GM23338 (cell line): ENCODE measurements at regions not wholly inside any gene's neighbourhood (a gene's known extent, or its start where the extent isn't known, plus 50 kb on each side); places are given as distances from the start of the nearest gene placed in this dataset.

Source experiments
- ATAC-seq: fragments of 200-7000 bp; cut with Tn5 transposase; 3 replicates; pipeline ENCODE4 v1.9.1; 2020
- DNase-seq: peaks from one replicate; pipeline ENCODE4 v3.0.0-alpha.2; 2015; ENCODE audit warnings: low spot score
- H2AFZ ChIP-seq: fragments of 200-600 bp; sonication (generic); 2 replicates; pipeline ENCODE4 v1.8.0; 2016; ENCODE audit warnings: antibody characterized with exemption, mild to moderate bottlenecking, moderate library complexity
- H3F3A ChIP-seq: fragments of 200-600 bp; sonication (generic); replicated peaks from 2 replicates; pipeline ENCODE4 v1.8.0; 2017; ENCODE audit warnings: antibody characterized with exemption, mixed run types, low read depth
- H3K27ac ChIP-seq: fragments of 200-600 bp; sonication (generic); 2 replicates; pipeline ENCODE4 v1.6.1; 2016; ENCODE audit warnings: low read depth
- H3K27me3 ChIP-seq: fragments of 200-600 bp; sonication (generic); 2 replicates; pipeline ENCODE4 v1.8.0; 2016; ENCODE audit warnings: mild to moderate bottlenecking, mixed run types, moderate library complexity; ENCODE audit not compliant: insufficient read depth
- H3K36me3 ChIP-seq: fragments of 200-600 bp; sonication (generic); 2 replicates; pipeline ENCODE4 v1.8.0; 2016; ENCODE audit warnings: mild to moderate bottlenecking; ENCODE audit not compliant: insufficient read depth
- H3K4me1 ChIP-seq: fragments of 200-600 bp; sonication (generic); 2 replicates; pipeline ENCODE4 v1.8.0; 2016; ENCODE audit warnings: mild to moderate bottlenecking, moderate library complexity; ENCODE audit not compliant: insufficient read depth
- H3K4me2 ChIP-seq: fragments of 200-600 bp; sonication (generic); 2 replicates; pipeline ENCODE4 v1.7.1; 2017; ENCODE audit warnings: mixed run types
- H3K4me3 ChIP-seq: fragments of 200-600 bp; sonication (generic); 2 replicates; pipeline ENCODE4 v1.6.1; 2016; ENCODE audit warnings: mixed run types
- H3K79me2 ChIP-seq: fragments of 200-600 bp; sonication (generic); replicated peaks from 2 replicates; pipeline ENCODE4 v1.8.0; 2017; ENCODE audit warnings: mild to moderate bottlenecking; ENCODE audit not compliant: insufficient read depth
- H3K9me2 ChIP-seq: fragments of 200-600 bp; sonication (generic); 2 replicates; pipeline ENCODE4 v1.8.0; 2017; ENCODE audit not compliant: insufficient read depth
- H4K20me1 ChIP-seq: fragments of 200-600 bp; sonication (generic); replicated peaks from 2 replicates; pipeline ENCODE4 v1.8.0; 2017; ENCODE audit warnings: mild to moderate bottlenecking; ENCODE audit not compliant: insufficient read depth
- H3K27ac Mint-ChIP-seq: 2 replicates; pipeline ENCODE4 v1.8.0; 2020; ENCODE audit warnings: inconsistent platforms, mild to moderate bottlenecking, moderate library complexity, mixed read lengths
- H3K27me3 Mint-ChIP-seq: 3 replicates; pipeline ENCODE4 v1.8.0; 2022; ENCODE audit warnings: low read depth, mild to moderate bottlenecking, moderate library complexity, mixed read lengths, inconsistent platforms; ENCODE audit not compliant: insufficient read depth, poor library complexity
- H3K36me3 Mint-ChIP-seq: 3 replicates; pipeline ENCODE4 v1.8.0; 2021; ENCODE audit warnings: low read depth, mild to moderate bottlenecking, inconsistent platforms, moderate library complexity, mixed read lengths
- H3K4me1 Mint-ChIP-seq: 3 replicates; pipeline ENCODE4 v1.8.0; 2020; ENCODE audit warnings: mild to moderate bottlenecking, inconsistent platforms, mixed read lengths
- H3K4me3 Mint-ChIP-seq: 3 replicates; pipeline ENCODE4 v1.8.0; 2021; ENCODE audit warnings: moderate library complexity, mild to moderate bottlenecking, inconsistent platforms, mixed read lengths
- H3K9me3 Mint-ChIP-seq: 3 replicates; pipeline ENCODE4 v1.8.0; 2020; ENCODE audit warnings: moderate library complexity, mild to moderate bottlenecking, inconsistent platforms, mixed read lengths
- CREB1 ChIP-seq: fragments of 250-450 bp; sonication (Bioruptor Pico); IDR thresholded peaks from 2 replicates; pipeline ENCODE4 v1.5.0; 2020; ENCODE audit warnings: low read depth, mild to moderate bottlenecking, moderate library complexity
- EZH2 ChIP-seq: fragments of 200-600 bp; sonication (generic); IDR thresholded peaks from one replicate; pipeline ENCODE4 v1.8.0; 2017; ENCODE audit warnings: antibody characterized with exemption, mild to moderate bottlenecking, low read depth; ENCODE audit not compliant: unreplicated experiment
- EZH2phosphoT487 ChIP-seq: fragments of 200-600 bp; sonication (generic); IDR thresholded peaks from one replicate; pipeline ENCODE4 v1.8.1; 2018; ENCODE audit warnings: antibody characterized with exemption; ENCODE audit not compliant: unreplicated experiment
- JUNB ChIP-seq: IDR thresholded peaks from one replicate; pipeline ENCODE4 v1.6.1; 2016; ENCODE audit warnings: antibody characterized with exemption; ENCODE audit not compliant: unreplicated experiment
- NANOG ChIP-seq: IDR thresholded peaks from 2 replicates; pipeline ENCODE4 v1.6.1; 2016; ENCODE audit warnings: antibody characterized with exemption, borderline replicate concordance
- POLR2AphosphoS5 ChIP-seq: IDR thresholded peaks from 2 replicates; pipeline ENCODE4 v1.6.1; 2016; ENCODE audit warnings: antibody characterized with exemption, low read depth
- STAT1 ChIP-seq: IDR thresholded peaks from one replicate; pipeline ENCODE4 v1.6.1; 2016; ENCODE audit warnings: antibody characterized with exemption; ENCODE audit not compliant: unreplicated experiment
- ZNF114 ChIP-seq: fragments of 250-450 bp; sonication (Bioruptor Pico); IDR thresholded peaks from 2 replicates; pipeline ENCODE4 v1.5.0; 2020; ENCODE audit warnings: mild to moderate bottlenecking, moderate library complexity
- ZNF331 ChIP-seq: fragments of 250-450 bp; sonication (Bioruptor Pico); IDR thresholded peaks from 2 replicates; pipeline ENCODE4 v1.5.0; 2020; ENCODE audit warnings: low read depth, mild to moderate bottlenecking, moderate library complexity
- TF ChIP-seq, protein P1 (sequence below), 2 experiments: fragments of 200-600 bp in 1 of 2; sonication (generic) in 1 of 2; conservative IDR thresholded peaks; 2 replicates each; pipeline versions ENCODE4 v1.5.1 to v1.6.1; 2016 to 2017; ENCODE audit warnings: antibody characterized with exemption in 2 of 2, low read depth in 2 of 2, mild to moderate bottlenecking in 2 of 2, moderate library complexity in 1 of 2
- TF ChIP-seq, protein P2 (sequence below): IDR thresholded peaks from 2 replicates; pipeline ENCODE4 v1.6.1; 2016; ENCODE audit warnings: antibody characterized with exemption
- TF ChIP-seq, protein P3 (sequence below): IDR thresholded peaks from one replicate; pipeline ENCODE4 v1.6.1; 2018; ENCODE audit warnings: antibody characterized with exemption; ENCODE audit not compliant: unreplicated experiment
- TF ChIP-seq, protein P4 (sequence below): fragments of 250-450 bp; sonication (Bioruptor Pico); IDR thresholded peaks from 2 replicates; pipeline ENCODE4 v1.5.0; 2020; ENCODE audit warnings: mild to moderate bottlenecking, moderate library complexity

DNA sequence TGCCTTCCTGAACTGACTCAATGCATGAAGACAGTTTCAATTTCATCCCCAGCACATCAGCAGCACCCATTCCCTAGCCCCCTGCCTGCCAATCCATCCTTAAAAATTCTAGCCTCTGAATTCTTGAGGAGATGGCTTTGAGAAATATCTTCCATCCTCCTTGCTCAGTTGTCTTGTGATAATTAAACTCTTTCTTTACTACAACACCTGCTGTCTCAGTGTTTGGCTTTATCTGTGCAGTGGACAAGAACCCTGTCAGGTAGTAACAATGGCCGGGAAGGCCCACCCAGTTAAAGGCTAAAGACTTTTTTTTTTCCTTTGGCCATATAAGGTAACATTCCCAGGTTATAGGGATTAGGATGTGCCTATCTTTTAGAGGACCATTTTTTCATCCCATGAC, 114.4 kb upstream of the NAP1L1 start:
- no peak overlapping the region for H3K27ac Mint-ChIP-seq
- Histone ChIP-seq H3F3A (no peaks in the 10 kb centered on the region), H3K27me3 (no peaks in the 10 kb centered on the region), H3K4me1 (no peaks in the 10 kb centered on the region), H3K79me2 (no peaks in the 10 kb centered on the region), H3K9me2 (peaks cover 14% of the 10 kb centered on the region; the same call in 1 of the 2 replicates), H4K20me1 (no peaks in the 10 kb centered on the region), H3K4me2 (no peak overlapping the region), H3K36me3 (peaks cover 16% of the 10 kb centered on the region), H3K27ac (no peak overlapping the region), H2AFZ (no peak overlapping the region), H3K4me3 (no peak overlapping the region)
- H3K4me3 Mint-ChIP-seq: no peak overlapping the region
- H3K36me3 Mint-ChIP-seq: peaks cover 11% of the 10 kb centered on the region; the same call in 2 of the 3 replicates
- DNase-seq: no peak
- H3K9me3 Mint-ChIP-seq: peaks cover 35% of the 10 kb centered on the region
- TF ChIP-seq POLR2AphosphoS5 (no peak), NANOG (no peak), EZH2phosphoT487 (no peak), ZNF331 (CRISPR knock-in tag) (no peak), ZNF114 (CRISPR knock-in tag) (no peak), EZH2 (no peak), STAT1 (no peak), CREB1 (CRISPR knock-in tag) (no peak), JUNB (no peak)
- TF ChIP-seq, protein P1, sequence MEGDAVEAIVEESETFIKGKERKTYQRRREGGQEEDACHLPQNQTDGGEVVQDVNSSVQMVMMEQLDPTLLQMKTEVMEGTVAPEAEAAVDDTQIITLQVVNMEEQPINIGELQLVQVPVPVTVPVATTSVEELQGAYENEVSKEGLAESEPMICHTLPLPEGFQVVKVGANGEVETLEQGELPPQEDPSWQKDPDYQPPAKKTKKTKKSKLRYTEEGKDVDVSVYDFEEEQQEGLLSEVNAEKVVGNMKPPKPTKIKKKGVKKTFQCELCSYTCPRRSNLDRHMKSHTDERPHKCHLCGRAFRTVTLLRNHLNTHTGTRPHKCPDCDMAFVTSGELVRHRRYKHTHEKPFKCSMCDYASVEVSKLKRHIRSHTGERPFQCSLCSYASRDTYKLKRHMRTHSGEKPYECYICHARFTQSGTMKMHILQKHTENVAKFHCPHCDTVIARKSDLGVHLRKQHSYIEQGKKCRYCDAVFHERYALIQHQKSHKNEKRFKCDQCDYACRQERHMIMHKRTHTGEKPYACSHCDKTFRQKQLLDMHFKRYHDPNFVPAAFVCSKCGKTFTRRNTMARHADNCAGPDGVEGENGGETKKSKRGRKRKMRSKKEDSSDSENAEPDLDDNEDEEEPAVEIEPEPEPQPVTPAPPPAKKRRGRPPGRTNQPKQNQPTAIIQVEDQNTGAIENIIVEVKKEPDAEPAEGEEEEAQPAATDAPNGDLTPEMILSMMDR (conservative IDR thresholded peaks at IDR 0.05; ENCODE audit: low read depth in 2 of 2): no peak
- TF ChIP-seq, protein P2, sequence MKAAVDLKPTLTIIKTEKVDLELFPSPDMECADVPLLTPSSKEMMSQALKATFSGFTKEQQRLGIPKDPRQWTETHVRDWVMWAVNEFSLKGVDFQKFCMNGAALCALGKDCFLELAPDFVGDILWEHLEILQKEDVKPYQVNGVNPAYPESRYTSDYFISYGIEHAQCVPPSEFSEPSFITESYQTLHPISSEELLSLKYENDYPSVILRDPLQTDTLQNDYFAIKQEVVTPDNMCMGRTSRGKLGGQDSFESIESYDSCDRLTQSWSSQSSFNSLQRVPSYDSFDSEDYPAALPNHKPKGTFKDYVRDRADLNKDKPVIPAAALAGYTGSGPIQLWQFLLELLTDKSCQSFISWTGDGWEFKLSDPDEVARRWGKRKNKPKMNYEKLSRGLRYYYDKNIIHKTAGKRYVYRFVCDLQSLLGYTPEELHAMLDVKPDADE: no peak
- TF ChIP-seq, protein P3, sequence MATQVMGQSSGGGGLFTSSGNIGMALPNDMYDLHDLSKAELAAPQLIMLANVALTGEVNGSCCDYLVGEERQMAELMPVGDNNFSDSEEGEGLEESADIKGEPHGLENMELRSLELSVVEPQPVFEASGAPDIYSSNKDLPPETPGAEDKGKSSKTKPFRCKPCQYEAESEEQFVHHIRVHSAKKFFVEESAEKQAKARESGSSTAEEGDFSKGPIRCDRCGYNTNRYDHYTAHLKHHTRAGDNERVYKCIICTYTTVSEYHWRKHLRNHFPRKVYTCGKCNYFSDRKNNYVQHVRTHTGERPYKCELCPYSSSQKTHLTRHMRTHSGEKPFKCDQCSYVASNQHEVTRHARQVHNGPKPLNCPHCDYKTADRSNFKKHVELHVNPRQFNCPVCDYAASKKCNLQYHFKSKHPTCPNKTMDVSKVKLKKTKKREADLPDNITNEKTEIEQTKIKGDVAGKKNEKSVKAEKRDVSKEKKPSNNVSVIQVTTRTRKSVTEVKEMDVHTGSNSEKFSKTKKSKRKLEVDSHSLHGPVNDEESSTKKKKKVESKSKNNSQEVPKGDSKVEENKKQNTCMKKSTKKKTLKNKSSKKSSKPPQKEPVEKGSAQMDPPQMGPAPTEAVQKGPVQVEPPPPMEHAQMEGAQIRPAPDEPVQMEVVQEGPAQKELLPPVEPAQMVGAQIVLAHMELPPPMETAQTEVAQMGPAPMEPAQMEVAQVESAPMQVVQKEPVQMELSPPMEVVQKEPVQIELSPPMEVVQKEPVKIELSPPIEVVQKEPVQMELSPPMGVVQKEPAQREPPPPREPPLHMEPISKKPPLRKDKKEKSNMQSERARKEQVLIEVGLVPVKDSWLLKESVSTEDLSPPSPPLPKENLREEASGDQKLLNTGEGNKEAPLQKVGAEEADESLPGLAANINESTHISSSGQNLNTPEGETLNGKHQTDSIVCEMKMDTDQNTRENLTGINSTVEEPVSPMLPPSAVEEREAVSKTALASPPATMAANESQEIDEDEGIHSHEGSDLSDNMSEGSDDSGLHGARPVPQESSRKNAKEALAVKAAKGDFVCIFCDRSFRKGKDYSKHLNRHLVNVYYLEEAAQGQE: no peak
- TF ChIP-seq, protein P4, sequence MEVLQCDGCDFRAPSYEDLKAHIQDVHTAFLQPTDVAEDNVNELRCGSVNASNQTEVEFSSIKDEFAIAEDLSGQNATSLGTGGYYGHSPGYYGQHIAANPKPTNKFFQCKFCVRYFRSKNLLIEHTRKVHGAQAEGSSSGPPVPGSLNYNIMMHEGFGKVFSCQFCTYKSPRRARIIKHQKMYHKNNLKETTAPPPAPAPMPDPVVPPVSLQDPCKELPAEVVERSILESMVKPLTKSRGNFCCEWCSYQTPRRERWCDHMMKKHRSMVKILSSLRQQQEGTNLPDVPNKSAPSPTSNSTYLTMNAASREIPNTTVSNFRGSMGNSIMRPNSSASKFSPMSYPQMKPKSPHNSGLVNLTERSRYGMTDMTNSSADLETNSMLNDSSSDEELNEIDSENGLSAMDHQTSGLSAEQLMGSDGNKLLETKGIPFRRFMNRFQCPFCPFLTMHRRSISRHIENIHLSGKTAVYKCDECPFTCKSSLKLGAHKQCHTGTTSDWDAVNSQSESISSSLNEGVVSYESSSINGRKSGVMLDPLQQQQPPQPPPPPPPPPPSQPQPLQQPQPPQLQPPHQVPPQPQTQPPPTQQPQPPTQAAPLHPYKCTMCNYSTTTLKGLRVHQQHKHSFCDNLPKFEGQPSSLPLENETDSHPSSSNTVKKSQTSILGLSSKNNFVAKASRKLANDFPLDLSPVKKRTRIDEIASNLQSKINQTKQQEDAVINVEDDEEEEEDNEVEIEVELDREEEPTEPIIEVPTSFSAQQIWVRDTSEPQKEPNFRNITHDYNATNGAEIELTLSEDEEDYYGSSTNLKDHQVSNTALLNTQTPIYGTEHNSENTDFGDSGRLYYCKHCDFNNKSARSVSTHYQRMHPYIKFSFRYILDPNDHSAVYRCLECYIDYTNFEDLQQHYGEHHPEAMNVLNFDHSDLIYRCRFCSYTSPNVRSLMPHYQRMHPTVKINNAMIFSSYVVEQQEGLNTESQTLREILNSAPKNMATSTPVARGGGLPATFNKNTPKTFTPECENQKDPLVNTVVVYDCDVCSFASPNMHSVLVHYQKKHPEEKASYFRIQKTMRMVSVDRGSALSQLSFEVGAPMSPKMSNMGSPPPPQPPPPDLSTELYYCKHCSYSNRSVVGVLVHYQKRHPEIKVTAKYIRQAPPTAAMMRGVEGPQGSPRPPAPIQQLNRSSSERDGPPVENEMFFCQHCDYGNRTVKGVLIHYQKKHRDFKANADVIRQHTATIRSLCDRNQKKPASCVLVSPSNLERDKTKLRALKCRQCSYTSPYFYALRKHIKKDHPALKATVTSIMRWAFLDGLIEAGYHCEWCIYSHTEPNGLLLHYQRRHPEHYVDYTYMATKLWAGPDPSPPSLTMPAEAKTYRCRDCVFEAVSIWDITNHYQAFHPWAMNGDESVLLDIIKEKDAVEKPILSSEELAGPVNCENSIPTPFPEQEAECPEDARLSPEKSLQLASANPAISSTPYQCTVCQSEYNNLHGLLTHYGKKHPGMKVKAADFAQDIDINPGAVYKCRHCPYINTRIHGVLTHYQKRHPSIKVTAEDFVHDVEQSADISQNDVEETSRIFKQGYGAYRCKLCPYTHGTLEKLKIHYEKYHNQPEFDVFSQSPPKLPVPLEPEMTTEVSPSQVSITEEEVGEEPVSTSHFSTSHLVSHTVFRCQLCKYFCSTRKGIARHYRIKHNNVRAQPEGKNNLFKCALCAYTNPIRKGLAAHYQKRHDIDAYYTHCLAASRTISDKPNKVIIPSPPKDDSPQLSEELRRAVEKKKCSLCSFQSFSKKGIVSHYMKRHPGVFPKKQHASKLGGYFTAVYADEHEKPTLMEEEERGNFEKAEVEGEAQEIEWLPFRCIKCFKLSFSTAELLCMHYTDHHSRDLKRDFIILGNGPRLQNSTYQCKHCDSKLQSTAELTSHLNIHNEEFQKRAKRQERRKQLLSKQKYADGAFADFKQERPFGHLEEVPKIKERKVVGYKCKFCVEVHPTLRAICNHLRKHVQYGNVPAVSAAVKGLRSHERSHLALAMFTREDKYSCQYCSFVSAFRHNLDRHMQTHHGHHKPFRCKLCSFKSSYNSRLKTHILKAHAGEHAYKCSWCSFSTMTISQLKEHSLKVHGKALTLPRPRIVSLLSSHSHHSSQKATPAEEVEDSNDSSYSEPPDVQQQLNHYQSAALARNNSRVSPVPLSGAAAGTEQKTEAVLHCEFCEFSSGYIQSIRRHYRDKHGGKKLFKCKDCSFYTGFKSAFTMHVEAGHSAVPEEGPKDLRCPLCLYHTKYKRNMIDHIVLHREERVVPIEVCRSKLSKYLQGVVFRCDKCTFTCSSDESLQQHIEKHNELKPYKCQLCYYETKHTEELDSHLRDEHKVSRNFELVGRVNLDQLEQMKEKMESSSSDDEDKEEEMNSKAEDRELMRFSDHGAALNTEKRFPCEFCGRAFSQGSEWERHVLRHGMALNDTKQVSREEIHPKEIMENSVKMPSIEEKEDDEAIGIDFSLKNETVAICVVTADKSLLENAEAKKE (CRISPR knock-in tag): no peak
- no peak for ATAC-seq
- H3K4me1 Mint-ChIP-seq: no peaks in the 10 kb centered on the region
- H3K27me3 Mint-ChIP-seq: no peaks in the 10 kb centered on the region
